ENCODE measurements at regions not wholly inside any gene's neighbourhood (a gene's known extent, or its start where the extent isn't known, plus 50 kb on each side); places are given as distances from the start of the nearest gene placed in this dataset.

DNA sequence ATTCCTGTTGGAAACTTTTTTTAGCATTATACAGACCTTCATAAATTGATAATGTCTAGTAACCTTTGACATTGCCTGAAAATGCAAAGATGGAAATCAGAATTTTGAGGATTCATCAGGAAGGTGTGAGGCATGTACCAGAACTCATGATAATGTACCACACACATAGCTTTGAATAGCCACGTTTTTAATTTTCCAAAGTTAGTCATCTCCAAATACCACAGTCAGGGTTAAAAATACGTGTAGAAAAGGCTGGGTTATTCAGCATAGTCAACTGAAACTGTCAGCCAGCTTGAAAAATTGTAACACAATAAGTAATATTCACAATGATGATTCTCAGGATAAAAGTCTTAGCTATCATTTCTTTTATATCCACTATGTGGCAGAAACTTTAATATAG lies 102.0 kb upstream of the THRB start:
- no peak for DNase-seq (ENCODE audit: low read depth)

GRCh38 chr3:24598695-24599470 lies 104.2 kb upstream of the THRB start:
- DNase-seq (ENCODE audit: low read depth) = no peak

GRCh38 chr3:24601066-24601939 lies 106.7 kb upstream of the THRB start:
- DNase-seq (ENCODE audit: low read depth) = no peak

DNA sequence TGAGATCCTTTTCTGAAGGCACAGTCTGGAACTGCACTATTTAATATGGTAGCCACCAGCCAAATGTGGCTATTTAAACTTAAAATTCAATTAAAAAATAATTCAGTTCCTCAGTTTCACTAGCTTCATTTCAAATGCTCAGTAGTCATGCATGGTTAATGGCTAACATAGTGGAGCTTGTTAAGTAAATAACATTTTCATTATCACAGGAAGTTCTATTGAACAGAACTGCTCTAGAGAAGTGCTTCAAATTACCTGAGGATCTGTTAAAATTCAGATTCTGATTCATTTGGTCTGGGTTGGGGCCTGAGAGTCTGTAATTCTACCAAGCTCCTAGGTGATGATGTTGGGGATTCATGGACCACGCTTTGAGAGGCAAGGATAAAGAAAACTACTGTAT lies 109.6 kb upstream of the THRB start:
- no peak for DNase-seq (ENCODE audit: low read depth)

DNA sequence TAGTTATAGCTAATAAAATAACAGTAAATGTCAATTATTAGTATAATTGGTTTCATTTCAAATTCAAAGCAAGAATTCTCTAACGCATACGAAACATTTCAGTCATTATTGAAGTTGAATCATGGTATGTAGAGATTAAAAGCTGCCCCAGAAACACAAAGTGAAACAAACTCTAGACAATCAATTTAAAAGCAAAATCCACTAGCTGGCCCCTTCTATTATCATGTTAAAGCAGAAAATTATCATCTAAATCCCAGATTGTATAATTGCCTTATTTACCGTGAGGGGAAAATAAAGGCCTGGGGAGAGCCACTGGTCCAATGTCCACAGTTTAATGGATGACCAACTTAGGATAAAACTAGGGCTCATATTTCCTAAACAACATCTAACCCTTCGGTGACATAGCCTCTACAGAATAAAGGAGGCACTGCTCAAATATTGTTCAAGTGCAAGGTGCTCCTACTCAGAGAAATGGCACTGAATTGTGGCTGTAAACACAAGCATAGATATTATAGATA lies 110.9 kb upstream of the THRB start:
- no peak for DNase-seq (ENCODE audit: low read depth)

GRCh38 chr3:24607281-24607680 lies 112.6 kb upstream of the THRB start:
- DNase-seq (ENCODE audit: low read depth) = no peak

DNA sequence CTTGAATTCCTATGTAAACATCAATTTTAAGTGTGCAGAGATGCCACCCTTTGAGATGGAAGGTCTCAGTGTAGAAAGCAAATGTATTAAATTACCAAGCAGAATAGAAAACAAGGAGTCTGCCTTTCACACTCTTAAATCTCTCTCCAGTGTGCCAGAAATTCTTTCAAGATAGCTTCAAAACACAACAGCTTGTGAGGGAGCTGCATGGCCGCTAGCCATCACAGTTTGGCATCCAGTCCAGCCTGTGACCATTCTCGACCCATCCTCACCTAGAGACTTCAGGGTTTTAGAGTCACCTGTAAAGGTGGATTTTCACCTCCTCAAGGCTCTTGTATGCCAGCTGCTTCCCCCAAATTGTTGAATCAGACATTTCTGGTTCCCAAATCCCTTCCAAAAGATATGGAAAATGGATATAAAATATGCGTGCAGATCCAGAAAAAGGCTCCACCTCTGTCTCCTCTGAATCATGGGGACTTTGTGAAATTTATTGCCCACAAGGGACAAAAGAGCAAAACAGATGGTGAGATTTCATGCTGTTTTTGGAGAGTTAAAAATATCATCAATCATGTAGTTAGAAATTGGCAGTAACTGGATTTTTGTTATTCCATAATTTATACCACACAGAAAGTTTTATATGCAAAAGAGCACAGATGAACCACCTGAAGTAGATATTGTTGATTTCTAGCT lies 114.2 kb upstream of the THRB start:
- no peak for DNase-seq (ENCODE audit: low read depth)

DNA sequence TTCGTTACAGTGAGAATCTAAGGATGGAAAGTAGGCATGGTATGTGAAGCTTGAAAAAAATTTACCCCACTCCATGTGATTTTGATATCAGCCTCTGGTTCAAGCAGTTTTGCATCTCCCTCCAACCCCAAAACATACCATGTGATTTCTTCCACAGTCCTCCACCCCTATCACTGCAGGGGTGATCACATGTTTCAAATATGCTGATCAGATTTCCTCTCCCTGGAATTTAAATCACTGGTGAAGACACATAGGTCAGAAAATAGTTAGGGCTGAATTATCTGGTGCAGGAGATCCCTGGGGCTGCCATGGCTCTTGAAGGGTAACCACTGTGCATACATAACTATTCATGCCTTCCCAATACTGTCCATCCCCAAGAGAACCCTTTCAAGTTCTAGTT lies 119.7 kb upstream of the THRB start:
- DNase-seq (ENCODE audit: low read depth) = no peak

DNA sequence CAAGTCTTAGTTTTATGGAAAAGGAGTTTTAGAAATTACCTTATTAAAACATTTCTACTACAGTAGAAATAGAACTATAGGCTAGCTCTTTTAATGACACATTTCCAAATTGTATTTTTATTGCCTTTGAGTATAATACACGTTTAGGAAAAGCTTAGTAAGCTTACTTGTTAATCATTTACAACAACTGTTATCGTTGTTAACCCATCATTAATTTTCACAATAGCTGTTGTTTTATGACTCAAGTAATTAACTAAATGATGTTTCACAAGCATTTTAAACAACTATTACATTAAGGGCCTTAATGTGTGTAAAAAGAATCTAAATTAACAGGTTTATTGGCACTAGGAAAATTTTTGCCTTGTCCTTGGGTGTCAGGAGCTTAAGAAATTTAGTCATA lies 120.5 kb upstream of the THRB start:
- no peak for DNase-seq (ENCODE audit: low read depth)

- no peak for DNase-seq (ENCODE audit: low read depth)
These were observed 121.6 kb upstream of the THRB start for GRCh38 chr3:24616110-24616829.

DNA sequence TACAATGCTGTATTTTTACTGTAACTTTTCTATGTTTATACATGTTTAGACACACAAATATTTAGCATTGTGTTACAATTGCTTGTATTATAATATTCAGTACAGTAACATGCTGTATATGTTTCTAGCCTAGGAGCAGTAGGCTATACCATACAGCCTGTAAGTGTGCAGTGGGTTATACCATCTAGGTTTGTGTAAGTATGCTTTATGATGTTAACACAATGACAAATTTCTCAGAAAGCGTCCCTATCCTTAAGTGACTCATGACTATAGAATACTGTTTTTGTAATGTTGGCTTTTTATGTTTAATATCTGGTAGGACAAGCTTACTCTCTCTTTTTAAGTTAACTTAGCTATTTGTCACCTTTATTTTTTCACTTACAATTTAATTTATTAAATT lies 127.5 kb upstream of the THRB start:
- DNase-seq (ENCODE audit: low read depth) = no peak

DNA sequence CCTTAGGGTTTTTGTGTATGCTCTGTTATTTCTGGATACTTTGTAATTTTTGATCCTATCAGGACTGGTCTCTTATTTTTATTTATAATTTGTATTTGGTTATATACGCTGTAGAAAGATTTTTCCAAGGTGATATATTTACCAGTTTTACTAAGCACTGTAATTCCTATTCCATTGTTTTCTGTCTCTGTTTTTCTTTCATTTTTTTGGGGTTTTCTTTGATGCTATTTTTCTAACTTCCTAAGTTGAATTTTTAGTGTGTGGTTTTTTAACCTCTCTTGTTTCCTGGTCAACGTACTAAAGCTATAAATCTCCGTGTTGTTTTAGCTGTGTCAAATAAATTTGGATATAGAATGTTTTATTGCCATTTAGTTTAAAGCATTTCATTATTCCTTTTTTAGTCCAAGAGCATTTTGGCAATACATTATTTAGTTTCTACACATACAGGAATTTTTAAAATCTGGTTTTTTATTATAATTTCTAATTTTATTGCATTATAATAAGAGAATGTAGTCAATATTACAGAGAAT lies 128.1 kb upstream of the THRB start:
- DNase-seq (ENCODE audit: low read depth) = no peak

DNA sequence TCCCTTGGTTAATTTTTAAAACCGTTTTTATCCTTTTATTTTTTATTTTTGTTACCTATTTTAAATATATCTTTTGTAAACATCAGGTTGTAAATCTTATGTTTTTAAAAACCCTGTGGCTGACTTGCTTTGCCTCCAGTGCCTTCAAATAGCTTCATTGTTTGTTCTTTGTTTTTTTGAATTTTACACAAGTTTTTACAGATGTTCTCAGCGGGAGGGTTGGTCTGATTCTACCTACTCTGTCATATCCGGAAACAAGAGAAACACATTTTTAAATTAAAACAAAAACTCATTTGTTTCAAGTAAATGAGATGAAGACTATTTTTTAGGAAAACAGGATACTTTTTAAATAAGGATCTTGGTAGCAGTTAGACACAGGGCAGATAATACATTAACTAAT lies 129.0 kb upstream of the THRB start:
- DNase-seq (ENCODE audit: low read depth) = no peak

DNA sequence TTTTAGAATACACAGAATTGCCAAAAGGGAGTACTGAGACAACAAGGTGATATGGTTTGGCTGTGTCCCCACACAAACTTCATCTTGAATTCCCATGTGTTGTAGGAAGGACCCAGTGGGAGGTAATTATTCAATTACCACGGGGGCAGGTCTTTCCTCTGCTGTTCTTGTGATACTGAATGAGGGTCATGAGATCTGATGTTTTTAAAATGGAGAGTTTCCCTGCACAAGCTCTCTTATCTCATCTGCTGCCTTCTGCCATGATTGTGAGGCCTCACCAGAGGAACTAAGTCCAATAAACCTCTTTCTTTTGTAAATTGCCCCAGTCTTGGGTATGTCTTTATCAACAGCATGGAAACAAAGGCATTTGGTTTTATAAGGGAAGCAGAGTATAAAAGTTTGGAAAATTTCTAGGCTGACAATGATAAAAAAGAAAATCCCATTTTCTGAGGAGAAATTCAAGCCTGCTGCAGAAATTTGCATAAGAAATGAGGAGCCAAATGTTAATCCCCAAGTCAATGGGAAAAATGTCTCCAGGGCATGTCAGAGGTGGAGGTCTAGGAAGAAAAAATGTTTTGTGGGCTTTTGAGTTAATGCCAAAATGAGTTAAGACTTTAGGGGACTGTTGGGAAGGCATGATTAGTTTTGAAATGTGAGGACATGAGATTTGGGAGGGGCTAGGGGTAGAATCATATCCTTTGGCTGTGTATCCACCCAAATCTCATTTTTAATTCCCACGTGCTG lies 130.5 kb upstream of the THRB start:
- DNase-seq (ENCODE audit: low read depth) = no peak

DNA sequence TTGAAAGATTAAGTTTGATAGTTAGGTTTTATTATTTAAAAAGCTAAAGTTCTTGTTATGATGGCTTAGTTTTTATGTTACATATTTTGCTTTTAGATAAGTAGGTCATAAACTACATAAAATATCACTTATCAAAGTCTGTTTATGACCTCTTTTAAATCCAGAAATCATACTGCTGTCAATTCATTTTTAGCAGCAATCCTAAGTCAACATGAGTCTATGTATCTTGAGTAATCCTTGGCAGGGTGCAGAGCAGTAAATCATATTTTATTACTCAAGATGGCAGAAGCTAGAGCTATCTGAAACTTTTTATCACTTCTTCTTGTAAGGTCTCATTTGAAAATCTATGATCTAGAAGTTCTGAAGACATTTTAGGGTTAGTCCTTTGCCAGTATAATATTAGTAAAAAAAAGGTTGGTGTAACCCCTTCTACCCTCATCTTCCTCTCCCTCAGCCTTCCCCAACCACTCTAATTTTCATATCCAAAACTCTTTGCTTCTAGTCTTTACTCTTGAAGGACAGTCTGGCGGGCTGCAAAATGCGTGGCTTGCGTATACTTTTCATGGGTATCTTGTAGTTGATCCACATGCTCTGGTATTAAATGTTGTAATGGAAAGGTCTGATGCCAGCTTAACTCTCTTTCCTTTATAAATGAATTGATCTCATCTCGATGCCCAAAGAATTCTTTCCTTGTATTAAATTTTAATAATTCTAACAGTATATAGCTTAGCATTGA lies 134.0 kb upstream of the THRB start:
- no peak for DNase-seq (ENCODE audit: low read depth)

DNA sequence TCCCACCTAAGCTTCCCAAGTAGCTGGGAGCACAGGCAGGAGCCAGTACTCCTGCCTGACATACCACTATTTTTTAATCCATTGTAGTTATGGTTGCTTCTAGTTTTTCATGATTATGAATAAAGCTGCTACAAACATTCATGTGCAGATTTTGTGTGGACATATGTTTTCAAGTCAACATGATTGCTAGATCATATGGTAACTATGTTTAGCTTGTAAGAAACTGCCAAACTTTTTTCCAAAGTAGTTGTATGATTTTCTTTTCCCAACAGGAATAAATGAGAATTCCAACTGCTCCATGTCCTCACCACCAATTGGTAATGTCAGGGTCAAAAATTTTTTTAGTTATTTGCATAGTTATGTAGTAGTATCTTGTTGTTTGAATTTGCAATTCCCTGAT lies 136.8 kb upstream of the THRB start:
- DNase-seq (ENCODE audit: low read depth) = no peak

- no peak for DNase-seq (ENCODE audit: low read depth)
These were observed 144.4 kb upstream of the THRB start for GRCh38 chr3:24639061-24639460.

GRCh38 chr3:24639481-24640329 lies 145.1 kb upstream of the THRB start:
- no peak for DNase-seq (ENCODE audit: low read depth)

- no peak for DNase-seq (ENCODE audit: low read depth)
These were observed 145.8 kb upstream of the THRB start for GRCh38 chr3:24640330-24640877.
